IPS-15b (cell line): ENCODE measurements at regions not wholly inside any gene's neighbourhood (a gene's known extent, or its start where the extent isn't known, plus 50 kb on each side); places are given as distances from the start of the nearest gene placed in this dataset.
"Not testable (repeated sequence)": the region's sequence is repeated elsewhere in the genome, so short reads cannot be mapped to it uniquely, and the experiment has no call there.

Experiments
- H3K27me3 ChIP-seq: one replicate; pipeline ENCODE4 v1.6.1; 2013; ENCODE audit warnings: low read length; ENCODE audit not compliant: control insufficient read depth, insufficient read depth
- H3K36me3 ChIP-seq: one replicate; pipeline ENCODE4 v1.6.1; 2013; ENCODE audit warnings: low read length; ENCODE audit not compliant: control insufficient read depth, insufficient read depth
- H3K4me1 ChIP-seq: one replicate; pipeline ENCODE4 v1.6.1; 2013; ENCODE audit warnings: mild to moderate bottlenecking, low read length; ENCODE audit not compliant: control insufficient read depth, insufficient read depth
- H3K4me3 ChIP-seq: one replicate; pipeline ENCODE4 v1.5.1; 2013; ENCODE audit warnings: low read depth, low read length
- H3K9ac ChIP-seq: one replicate; pipeline ENCODE4 v1.6.1; 2013; ENCODE audit warnings: low read depth, mild to moderate bottlenecking, low read length
- H3K9me3 ChIP-seq: one replicate; pipeline ENCODE4 v1.6.1; 2013; ENCODE audit warnings: mild to moderate bottlenecking, low read length; ENCODE audit not compliant: control insufficient read depth, insufficient read depth

DNA sequence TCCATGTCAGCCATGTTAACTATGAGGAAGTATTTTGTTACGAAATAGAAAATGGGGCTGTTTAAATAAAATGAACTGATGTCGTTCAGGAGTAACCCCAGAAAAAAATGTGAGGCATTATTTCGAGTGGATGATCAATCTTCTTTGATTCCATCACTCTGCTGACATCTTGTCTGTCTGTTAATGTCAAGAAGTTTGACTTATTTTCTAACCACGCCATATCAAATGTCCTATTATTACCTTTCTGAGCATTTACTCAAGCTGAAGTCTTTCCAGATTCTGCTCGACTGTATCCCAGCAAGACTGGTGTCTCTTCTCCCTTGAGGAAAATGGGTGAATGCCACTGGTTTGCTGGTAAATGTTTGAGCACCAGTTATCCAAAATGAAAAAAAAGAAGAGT is 672.9 kb upstream of the SOX11 start:
- no peak overlapping the region for H3K4me3 ChIP-seq
- H3K9ac ChIP-seq: no peak overlapping the region
- no peaks in the 10 kb centered on the region for H3K4me1 ChIP-seq
- no peaks in the 10 kb centered on the region for H3K27me3 ChIP-seq
- H3K36me3 ChIP-seq: no peaks in the 10 kb centered on the region
- no peaks in the 10 kb centered on the region for H3K9me3 ChIP-seq

DNA sequence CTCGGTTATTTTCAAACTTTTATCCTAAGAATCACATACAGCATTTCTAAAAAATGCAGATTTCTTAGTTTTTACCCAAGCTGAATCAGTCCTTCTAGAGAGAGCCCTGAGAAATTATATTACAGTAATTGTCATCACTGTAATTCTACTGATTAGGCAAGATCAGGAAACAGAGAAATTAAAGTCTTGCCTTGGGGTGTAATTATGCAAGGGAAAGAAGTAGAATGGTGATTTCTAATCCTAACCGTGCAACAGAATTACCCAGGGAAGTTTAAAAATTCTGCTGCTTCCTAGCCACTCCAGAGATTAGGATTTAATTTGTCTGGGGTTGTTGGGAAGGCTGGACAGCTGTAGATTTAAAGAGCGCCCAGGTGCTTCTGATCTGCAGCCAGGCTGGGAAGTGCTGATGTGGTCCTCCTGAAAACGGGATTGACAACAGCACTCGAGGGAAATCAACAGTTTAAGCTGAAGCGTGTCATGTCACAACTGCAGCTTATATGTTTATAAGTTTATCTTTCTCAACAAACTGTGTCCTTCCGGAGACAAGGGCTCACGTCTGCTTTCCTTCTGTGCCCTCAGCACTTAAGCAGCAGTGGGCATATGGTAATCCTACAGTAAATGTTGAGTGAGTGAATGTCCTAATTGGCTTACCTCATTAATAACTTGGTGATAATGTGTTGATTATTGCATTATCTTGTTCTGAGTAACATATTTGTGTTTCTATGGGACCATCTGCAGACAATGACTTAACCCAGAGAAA is 671.9 kb upstream of the SOX11 start:
- H3K4me1 ChIP-seq: no peaks in the 10 kb centered on the region
- no peaks in the 10 kb centered on the region for H3K27me3 ChIP-seq
- no peaks in the 10 kb centered on the region for H3K36me3 ChIP-seq
- H3K9me3 ChIP-seq: no peaks in the 10 kb centered on the region
- no peak overlapping the region for H3K4me3 ChIP-seq
- no peak overlapping the region for H3K9ac ChIP-seq

- Histone ChIP-seq H3K9ac (no peak overlapping the region), H3K27me3 (no peaks in the 10 kb centered on the region), H3K4me1 (no peaks in the 10 kb centered on the region), H3K9me3 (no peaks in the 10 kb centered on the region), H3K4me3 (no peak overlapping the region), H3K36me3 (no peaks in the 10 kb centered on the region)
Measured at GRCh38 chr2:5021136-5021535, 671.0 kb upstream of the SOX11 start.

DNA sequence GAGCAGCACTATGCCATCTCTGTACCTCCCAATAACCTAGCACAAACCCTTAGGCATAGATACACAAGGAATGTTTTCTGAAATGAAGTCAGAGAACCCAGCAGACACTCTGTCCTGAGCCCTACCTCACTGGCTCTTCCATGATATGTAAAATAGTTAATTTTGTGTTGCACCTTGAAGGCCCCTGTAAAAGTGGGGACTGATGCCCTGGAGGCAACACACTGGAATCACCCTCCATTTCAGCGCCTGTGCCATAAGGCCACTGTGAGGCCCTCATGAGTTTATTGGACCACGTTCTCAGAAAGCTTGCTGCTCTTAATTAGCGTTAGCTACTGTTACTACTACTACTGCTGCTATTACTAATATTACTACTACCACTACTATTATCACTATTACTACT is 670.1 kb upstream of the SOX11 start:
- Histone ChIP-seq H3K27me3 (no peaks in the 10 kb centered on the region), H3K9me3 (no peaks in the 10 kb centered on the region), H3K36me3 (no peaks in the 10 kb centered on the region), H3K9ac (no peak overlapping the region), H3K4me3 (no peak overlapping the region), H3K4me1 (no peaks in the 10 kb centered on the region)

DNA sequence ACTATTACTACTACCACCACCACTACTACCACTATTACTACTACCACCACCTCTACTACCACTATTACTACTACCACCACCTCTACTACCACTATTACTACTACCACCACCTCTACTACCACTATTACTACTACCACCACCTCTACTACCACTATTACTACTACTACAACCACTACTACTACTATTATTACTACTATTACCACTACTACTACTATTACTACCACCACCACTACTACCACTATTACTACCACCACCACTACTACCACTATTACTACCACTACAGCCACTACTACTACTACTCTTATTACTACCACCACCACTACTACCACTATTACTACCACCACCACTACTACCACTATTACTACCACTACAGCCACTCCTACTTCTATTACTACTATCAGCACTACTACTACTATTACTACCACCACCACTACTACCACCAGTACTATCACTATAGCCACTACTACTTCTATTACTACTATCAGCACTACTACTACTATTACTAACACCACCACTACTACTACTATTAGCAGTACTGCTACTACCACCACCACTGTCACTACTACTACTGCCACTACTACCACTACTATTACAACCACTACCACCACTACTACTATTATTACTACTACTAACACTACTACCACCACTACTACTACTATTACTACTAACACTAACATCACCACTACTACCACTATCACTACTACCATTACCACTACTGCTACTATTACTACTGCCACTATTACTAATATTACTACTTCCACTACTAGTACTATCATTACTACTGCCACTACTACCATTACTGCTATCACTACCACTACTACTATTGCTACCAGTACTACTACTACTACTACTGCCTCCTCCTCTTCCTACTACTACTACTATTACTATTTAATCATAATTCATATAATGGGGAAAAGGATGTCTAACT is 669.2 kb upstream of the SOX11 start:
- not testable (repeated sequence) for H3K4me3 ChIP-seq, H3K4me1 ChIP-seq, H3K27me3 ChIP-seq, H3K36me3 ChIP-seq, H3K9me3 ChIP-seq, H3K9ac ChIP-seq

DNA sequence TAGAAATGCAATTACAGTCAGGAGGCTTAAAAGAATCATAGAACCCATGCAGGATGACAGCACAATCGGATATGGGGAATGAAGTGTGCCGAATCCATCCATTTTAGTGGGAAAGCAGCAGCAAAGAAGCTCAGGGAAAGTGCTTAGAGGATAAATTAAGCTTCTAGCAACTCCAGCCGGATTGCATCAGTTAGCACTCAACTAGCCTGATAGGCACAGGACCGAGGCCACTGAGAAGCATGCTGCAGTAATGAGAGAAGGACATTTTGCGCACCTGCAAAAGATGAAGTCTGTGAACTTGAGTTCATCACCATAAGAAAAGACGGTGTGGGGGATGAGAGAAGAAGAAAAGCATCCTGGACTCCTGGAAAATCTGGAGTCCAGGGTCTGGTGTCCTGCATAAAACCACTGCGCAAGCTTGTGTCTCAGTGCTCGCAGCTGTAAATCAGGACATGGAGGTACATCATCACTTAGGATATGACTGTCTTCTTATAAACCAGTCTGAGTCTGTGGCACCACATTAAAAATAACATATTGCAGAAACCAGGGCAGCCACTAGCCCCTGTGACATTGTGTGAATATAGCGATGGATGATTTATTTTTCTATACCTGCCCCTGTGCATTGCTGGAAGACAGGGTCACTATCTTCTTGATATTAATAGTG is 665.5 kb upstream of the SOX11 start:
- no peaks in the 10 kb centered on the region for H3K9me3 ChIP-seq
- no peaks in the 10 kb centered on the region for H3K27me3 ChIP-seq
- H3K36me3 ChIP-seq: no peaks in the 10 kb centered on the region
- no peak overlapping the region for H3K4me3 ChIP-seq
- no peaks in the 10 kb centered on the region for H3K4me1 ChIP-seq
- no peak overlapping the region for H3K9ac ChIP-seq

- H3K9ac ChIP-seq: no peak overlapping the region
- no peaks in the 10 kb centered on the region for H3K4me1 ChIP-seq
- no peaks in the 10 kb centered on the region for H3K36me3 ChIP-seq
- H3K4me3 ChIP-seq: no peak overlapping the region
- no peaks in the 10 kb centered on the region for H3K27me3 ChIP-seq
- H3K9me3 ChIP-seq: no peaks in the 10 kb centered on the region
Measured at GRCh38 chr2:5035057-5035488, 657.1 kb upstream of the SOX11 start.

- Histone ChIP-seq H3K27me3 (no peaks in the 10 kb centered on the region), H3K4me3 (no peak overlapping the region), H3K9me3 (no peaks in the 10 kb centered on the region), H3K9ac (no peak overlapping the region), H3K36me3 (no peaks in the 10 kb centered on the region), H3K4me1 (no peaks in the 10 kb centered on the region)
Measured at GRCh38 chr2:5036256-5036655, 655.9 kb upstream of the SOX11 start.

DNA sequence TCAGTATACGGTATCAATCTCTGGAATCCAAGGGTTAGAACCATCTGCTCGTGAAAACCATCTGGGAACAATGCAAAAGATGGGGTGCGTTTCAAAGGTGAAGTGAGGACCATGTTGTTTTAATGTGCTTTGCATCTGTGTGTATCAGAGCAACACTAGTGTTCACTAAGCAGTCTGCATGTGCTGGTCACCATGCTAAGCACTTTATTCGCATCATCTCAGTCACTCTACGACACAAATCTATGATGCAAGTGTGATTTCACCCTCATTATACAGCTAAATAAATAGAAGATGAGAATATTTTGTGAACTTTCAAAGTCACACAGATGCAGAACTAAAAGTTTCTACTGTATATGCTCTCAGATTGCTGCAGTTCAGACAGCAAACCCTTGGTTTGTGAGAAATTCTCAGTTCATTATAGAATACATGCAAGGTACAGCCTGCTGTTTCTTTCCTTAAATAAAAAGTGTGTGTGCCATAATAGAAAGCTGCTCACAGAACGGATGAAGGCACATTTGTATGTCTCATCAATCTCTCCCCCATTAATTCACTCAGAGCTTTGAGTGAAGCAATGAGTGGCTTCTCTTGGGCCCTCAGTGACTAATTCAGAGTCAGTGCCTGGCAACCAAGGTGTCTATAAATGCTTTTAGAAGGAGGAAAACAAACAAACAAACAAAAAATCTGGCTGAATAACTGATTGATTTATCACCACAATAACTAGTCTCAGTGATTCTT is 652.8 kb upstream of the SOX11 start:
- Histone ChIP-seq H3K4me3 (no peak overlapping the region), H3K9me3 (no peaks in the 10 kb centered on the region), H3K27me3 (no peaks in the 10 kb centered on the region)

DNA sequence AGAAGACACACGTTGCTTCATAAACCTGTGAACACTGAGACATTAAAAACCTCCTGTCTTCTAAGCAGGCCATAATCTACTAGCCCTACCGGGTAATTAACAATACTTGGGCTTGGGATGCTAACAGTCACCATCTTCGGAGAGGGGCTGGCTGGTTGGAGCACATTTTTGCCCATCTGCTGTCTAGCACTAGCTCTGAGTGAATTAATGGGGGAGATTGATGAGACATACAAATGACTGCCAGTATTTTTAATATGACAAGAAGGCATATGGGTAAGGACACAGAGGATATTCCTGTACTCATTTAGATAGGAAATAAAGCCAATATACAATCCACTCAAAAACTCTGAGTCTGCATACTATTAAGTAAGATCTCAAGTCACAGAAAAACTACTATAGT is 651.6 kb upstream of the SOX11 start:
- Histone ChIP-seq H3K4me3 (no peak overlapping the region), H3K36me3 (no peaks in the 10 kb centered on the region), H3K9ac (no peak overlapping the region)

More for the DNA sequence above, 652.8 kb upstream of the SOX11 start:
- Histone ChIP-seq H3K9ac (no peak overlapping the region), H3K4me1 (no peaks in the 10 kb centered on the region), H3K36me3 (no peaks in the 10 kb centered on the region)

DNA sequence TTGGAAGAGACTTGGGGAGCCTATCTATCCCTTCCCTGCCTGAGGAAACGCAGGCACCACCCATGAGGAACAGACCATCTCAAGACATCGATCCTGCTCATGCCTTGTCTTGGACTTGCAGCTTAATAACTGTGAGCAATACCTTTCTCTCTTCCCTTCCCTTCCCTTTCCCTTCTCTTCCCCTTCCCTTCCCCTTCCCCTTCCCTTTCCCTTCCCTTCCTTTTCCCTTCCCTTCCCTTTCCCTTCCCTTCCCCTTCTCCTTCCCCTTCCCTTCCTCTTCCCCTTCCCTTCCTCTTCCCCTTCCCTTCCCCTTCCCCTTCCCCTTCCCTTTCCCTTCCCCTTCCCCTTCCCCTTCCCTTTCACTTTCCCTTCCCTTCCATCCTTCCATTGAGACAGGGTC is 650.7 kb upstream of the SOX11 start:
- Histone ChIP-seq H3K9ac (no peak overlapping the region), H3K36me3 (no peaks in the 10 kb centered on the region), H3K4me1 (no peaks in the 10 kb centered on the region), H3K9me3 (no peaks in the 10 kb centered on the region), H3K27me3 (no peaks in the 10 kb centered on the region), H3K4me3 (no peak overlapping the region)

More for the DNA sequence above, 651.6 kb upstream of the SOX11 start:
- H3K4me1 ChIP-seq: no peaks in the 10 kb centered on the region
- no peaks in the 10 kb centered on the region for H3K9me3 ChIP-seq
- no peaks in the 10 kb centered on the region for H3K27me3 ChIP-seq
